Heart left ventricle (tissue), 16 donors: ENCODE measurements at regions not wholly inside any gene's neighbourhood (a gene's known extent, or its start where the extent isn't known, plus 50 kb on each side); places are given as distances from the start of the nearest gene placed in this dataset.

Experiments used
- ATAC-seq, 4 donors: fragments of 200-7000 bp; cut with Tn5 transposase; one replicate each; pipeline ENCODE4 v1.9.1; 2020 to 2022; ENCODE audit warnings: moderate library complexity in 4 of 4, mild to moderate bottlenecking in 3 of 4, moderate number of reproducible peaks in 1 of 4
- DNase-seq, 5 donors: peaks; one replicate each; pipeline ENCODE4 v3.0.0-alpha.2; 2020
- H3K27ac ChIP-seq, 12 donors: fragments of 200-600 bp; sonication (generic) in 4 of 12; one replicate each; pipeline versions ENCODE4 v1.5.0 to v1.8.0; 2016 to 2022; ENCODE audit warnings: mild to moderate bottlenecking in 2 of 12
- H3K27me3 ChIP-seq, 9 donors: fragments of 200-600 bp; sonication (generic) in 2 of 9; one replicate each; pipeline versions ENCODE4 v1.5.1 to v1.8.0; 2016 to 2022; ENCODE audit warnings: mild to moderate bottlenecking in 3 of 9
- H3K36me3 ChIP-seq, 9 donors: fragments of 200-600 bp; sonication (generic) in 2 of 9; one replicate each; pipeline versions ENCODE4 v1.5.0 to v1.8.0; 2018 to 2022; ENCODE audit warnings: mild to moderate bottlenecking in 2 of 9
- H3K4me1 ChIP-seq, 12 donors: fragments of 200-600 bp; sonication (generic) in 4 of 12; one replicate each; pipeline versions ENCODE4 v1.5.0 to v1.8.0; 2016 to 2022; ENCODE audit warnings: mild to moderate bottlenecking in 3 of 12
- H3K4me3 ChIP-seq, 12 donors: fragments of 200-600 bp; sonication (generic) in 4 of 12; one replicate each; pipeline versions ENCODE4 v1.5.0 to v1.8.0; 2017 to 2022; ENCODE audit warnings: mild to moderate bottlenecking in 9 of 12, moderate library complexity in 4 of 12
- H3K9me3 ChIP-seq, 12 donors: fragments of 200-600 bp; sonication (generic) in 4 of 12; one replicate each; pipeline versions ENCODE4 v1.5.0 to v1.8.0; 2016 to 2022; ENCODE audit warnings: mild to moderate bottlenecking in 1 of 12
- CTCF ChIP-seq, 12 donors: fragments of 200-600 bp; sonication (generic) in 4 of 12; IDR thresholded peaks; one replicate each; pipeline versions ENCODE4 v1.5.0 to v1.8.0; 2018 to 2022; ENCODE audit warnings: antibody characterized with exemption in 12 of 12, mild to moderate bottlenecking in 5 of 12
- POLR2A ChIP-seq, 2 donors: fragments of 450-650 bp; IDR thresholded peaks; one replicate each; pipeline ENCODE4 v1.6.1; 2017; ENCODE audit warnings: antibody characterized with exemption in 2 of 2, mild to moderate bottlenecking in 2 of 2, moderate library complexity in 2 of 2
- WGBS, 4 donors: extraction: QIAGEN DNeasy Blood & Tissue Kit in 2 of 4; methylation state at CpG; one replicate each; pipeline versions ENCODE4 v1.1.5 to v1.1.7; 2013 to 2018; 5-methylcytosine and 5-hydroxymethylcytosine counted together
- intact Hi-C, 10 donors: fragments of 100-400 bp; cut with DNase I; formaldehyde crosslinking; loops; one replicate each; pipeline versions ENCODE4 v1.11.1 to v1.14.2; 2022
- donor health status: ischemic (EF 13 %, LVEDD 7.1; RV severe dilation, severe dysfunction).
- donor health status: healthy with polysubstance abuse.
- donor health status: DM: no; HTN: yes; CAD: no.
- donor health status: DM: no; HTN: no; CAD: no.
- donor health status: ischemic (EF 25% LVEDD 6.9; RV normal size, moderate dysfunction).
- donor health status: ischemic (EF 25% LVEDD 5.7; RV mildly dilated, moderate dysfunction).
- donor health status: healthy.
- donor health status: DM: yes; HTN: yes; CAD: no.
- donor health status: ischemic (EF 35%, LVEDD 5.7; RV mildly dilated, moderate dysfunction).
- donor health status: nonischemic (EF 11% LVEDD 7.7; RV severe dilation, severe dysfunction).
- donor health status: DM: yes; HTN: yes; CAD: no.
- donor health status: PGD.
- donor health status: ischemic (EF 29% LVEDD 5.4; RV normal size, mild dysfunction).
- donor health status: nonischemic (EF 23%, LVEDD 6.1; RV moderate dilation, normal function).

DNA sequence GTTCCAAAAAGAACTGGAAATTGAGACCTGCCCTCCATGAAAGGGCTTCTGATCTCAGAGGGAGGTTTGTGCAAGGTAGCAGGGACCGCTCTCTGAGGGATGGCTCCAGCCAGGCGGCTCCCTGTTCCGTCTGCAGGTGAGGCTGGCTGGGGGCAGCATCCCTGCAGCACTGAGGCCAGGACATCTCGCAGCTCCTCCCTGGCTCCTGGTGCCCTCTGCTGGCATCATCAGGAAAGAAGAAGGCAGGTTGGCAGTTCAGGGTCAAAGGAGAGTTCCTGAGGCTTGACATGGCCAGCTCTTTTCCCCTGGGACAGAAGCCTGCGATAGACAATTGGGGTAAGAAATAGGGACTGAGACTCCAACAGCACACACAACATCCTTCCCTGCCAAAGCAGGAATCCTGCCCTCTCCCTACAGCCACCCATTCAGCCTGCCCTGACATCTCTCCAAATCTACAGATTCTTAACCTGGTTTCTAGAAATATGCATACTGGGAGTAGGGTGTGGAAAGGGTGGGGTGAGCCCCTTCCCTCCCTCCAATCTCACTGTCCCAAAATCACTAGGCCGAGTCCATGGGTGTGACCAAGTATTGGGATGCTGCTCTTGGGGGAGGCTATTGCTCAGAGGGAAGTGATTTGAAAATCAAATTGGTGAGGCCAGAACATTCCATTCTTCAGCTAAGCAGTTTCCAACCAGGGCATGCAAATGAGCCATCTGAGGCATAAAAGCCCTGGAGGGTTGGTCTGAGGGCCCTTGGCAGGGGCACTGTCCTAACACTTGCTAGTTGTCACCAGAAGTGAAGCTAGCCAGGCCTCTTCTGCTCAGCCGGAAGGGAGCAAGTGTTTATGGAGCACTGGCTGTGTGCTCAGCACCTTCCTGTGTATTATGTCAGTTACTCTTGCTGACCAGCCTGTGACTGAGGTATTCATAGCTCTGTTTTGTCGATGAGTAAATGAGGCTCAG, 185.4 kb downstream of the TFCP2L1 start:
- peak; percentile 93 to 95 (median 94) for ATAC-seq
- Histone ChIP-seq H3K36me3 (no peaks in the 10 kb centered on the region), H3K4me1 (peaks cover 0 to 13% (median 2%) of the 10 kb centered on the region in 12 donors), H3K27ac (peak overlapping the region in 7 of 12 donors; percentile 20 to 72 (median 24)), H3K27me3 (peaks cover 0 to 3% (median 0%) of the 10 kb centered on the region in 9 donors), H3K9me3 (no peaks in the 10 kb centered on the region), H3K4me3 (no peak overlapping the region)
- TF ChIP-seq POLR2A (IDR thresholded peaks at IDR 0.05), result no peak
- peak in 5 of 12 donors; percentile 9 to 31 (median 20) for TF ChIP-seq CTCF (IDR thresholded peaks at IDR 0.05)
- 53 to 58% (median 55%) methylated on average over 7 to 8 of the region's 8 CpGs for WGBS, 4 donors
- peak in 4 of 5 donors; percentile 44 to 76 (median 60) for DNase-seq
- intact Hi-C loops, result loop anchor here in 7 of 10 donors (5.0 to 10.0 kb wide), 5 partner anchors 195 to 263 kb away; no protein-coding TSS in a partner anchor

DNA sequence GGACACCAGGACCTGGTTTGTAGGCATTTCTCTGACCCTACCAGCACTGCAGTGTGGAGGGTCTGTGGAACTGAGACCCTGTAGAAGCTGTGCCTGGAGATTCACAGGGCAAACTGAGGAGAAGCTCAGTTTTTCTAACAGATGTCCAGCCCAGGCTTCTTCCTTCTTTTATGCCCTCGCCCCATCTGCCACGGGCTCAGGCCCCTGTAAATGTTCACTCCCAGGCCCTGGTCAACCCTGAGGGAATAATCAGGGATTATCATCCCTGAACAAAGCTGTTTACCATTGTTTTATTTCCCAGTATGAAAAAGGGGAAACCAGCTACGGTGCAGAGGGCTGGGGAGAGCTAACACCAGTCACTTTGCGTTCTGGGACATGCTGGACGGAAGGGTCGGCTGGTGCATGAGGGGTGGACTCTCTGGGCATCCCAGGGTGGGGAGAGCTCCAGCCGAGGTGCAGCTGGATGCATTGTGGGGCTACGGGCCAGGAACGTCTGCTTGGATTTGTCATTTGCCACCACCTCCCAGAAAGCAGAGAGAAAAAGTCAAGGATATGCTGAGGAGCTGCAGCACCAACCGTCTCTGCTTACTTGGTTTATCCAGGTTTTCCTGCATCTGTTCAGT, 183.8 kb downstream of the TFCP2L1 start:
- no peaks in the 10 kb centered on the region for H3K9me3 ChIP-seq
- peaks cover 0 to 9% (median 0%) of the 10 kb centered on the region in 9 donors for H3K27me3 ChIP-seq
- no peak overlapping the region for H3K4me3 ChIP-seq
- TF ChIP-seq POLR2A (IDR thresholded peaks at IDR 0.05) (no peak), CTCF (IDR thresholded peaks at IDR 0.05) (no peak)
- H3K36me3 ChIP-seq, result no peaks in the 10 kb centered on the region
- ATAC-seq (no peak), DNase-seq (no peak)
- H3K27ac ChIP-seq, result no peak overlapping the region
- 67 to 86% (median 78%) methylated on average over 10 of the region's 10 CpGs for WGBS, 4 donors
- intact Hi-C loops, result no loop called here
- H3K4me1 ChIP-seq, result peaks cover 0 to 13% (median 2%) of the 10 kb centered on the region in 12 donors

- WGBS, 4 donors, result 65 to 90% (median 79%) methylated on average over 2 of the region's 2 CpGs
- intact Hi-C loops, result no loop called here
- no peak for DNase-seq
Measured at GRCh38 chr2:121102941-121103340, 182.1 kb downstream of the TFCP2L1 start.

More at GRCh38 chr2:121102941-121103340, 182.1 kb downstream of the TFCP2L1 start:
- H3K27me3 ChIP-seq, result peaks cover 0 to 9% (median 0%) of the 10 kb centered on the region in 9 donors
- no peak overlapping the region for H3K27ac ChIP-seq
- no peak for ATAC-seq
- H3K36me3 ChIP-seq, result no peaks in the 10 kb centered on the region
- H3K9me3 ChIP-seq, result no peaks in the 10 kb centered on the region
- TF ChIP-seq POLR2A (IDR thresholded peaks at IDR 0.05) (no peak), CTCF (IDR thresholded peaks at IDR 0.05) (no peak)
- H3K4me3 ChIP-seq, result no peak overlapping the region
- peaks cover 0 to 13% (median 2%) of the 10 kb centered on the region in 12 donors for H3K4me1 ChIP-seq
